ENCODE measurements at regions not wholly inside any gene's neighbourhood (a gene's known extent, or its start where the extent isn't known, plus 50 kb on each side); places are given as distances from the start of the nearest gene placed in this dataset.

DNA sequence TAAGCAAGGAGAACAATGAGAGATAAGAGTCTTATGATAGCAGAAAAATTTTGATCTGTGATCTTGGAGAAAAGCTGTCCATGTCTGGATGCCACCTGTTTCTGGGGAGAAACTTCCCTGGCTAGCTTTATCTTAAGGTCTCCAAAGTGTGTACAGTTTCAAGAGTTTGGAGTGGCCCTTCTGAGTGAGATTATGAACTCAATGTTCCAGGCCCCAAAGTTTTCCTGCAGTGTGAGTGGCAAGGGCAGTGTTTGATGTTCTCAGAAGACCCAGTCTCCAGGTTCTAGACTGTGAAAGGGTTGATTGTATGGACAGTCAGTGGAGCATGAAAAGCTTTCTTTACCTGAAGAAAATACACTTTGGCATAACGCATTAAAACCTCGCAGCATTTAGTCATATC, 121.7 kb downstream of the OLIG3 start:
- TF ChIP-seq CREB1 (CRISPR knock-in tag; IDR thresholded peaks at IDR 0.05), result no peak
- TF ChIP-seq, protein P1, sequence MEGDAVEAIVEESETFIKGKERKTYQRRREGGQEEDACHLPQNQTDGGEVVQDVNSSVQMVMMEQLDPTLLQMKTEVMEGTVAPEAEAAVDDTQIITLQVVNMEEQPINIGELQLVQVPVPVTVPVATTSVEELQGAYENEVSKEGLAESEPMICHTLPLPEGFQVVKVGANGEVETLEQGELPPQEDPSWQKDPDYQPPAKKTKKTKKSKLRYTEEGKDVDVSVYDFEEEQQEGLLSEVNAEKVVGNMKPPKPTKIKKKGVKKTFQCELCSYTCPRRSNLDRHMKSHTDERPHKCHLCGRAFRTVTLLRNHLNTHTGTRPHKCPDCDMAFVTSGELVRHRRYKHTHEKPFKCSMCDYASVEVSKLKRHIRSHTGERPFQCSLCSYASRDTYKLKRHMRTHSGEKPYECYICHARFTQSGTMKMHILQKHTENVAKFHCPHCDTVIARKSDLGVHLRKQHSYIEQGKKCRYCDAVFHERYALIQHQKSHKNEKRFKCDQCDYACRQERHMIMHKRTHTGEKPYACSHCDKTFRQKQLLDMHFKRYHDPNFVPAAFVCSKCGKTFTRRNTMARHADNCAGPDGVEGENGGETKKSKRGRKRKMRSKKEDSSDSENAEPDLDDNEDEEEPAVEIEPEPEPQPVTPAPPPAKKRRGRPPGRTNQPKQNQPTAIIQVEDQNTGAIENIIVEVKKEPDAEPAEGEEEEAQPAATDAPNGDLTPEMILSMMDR (IDR thresholded peaks at IDR 0.05), result no peak
- TF ChIP-seq JUN (CRISPR knock-in tag; IDR thresholded peaks at IDR 0.05), result no peak
- TF ChIP-seq, protein P2, sequence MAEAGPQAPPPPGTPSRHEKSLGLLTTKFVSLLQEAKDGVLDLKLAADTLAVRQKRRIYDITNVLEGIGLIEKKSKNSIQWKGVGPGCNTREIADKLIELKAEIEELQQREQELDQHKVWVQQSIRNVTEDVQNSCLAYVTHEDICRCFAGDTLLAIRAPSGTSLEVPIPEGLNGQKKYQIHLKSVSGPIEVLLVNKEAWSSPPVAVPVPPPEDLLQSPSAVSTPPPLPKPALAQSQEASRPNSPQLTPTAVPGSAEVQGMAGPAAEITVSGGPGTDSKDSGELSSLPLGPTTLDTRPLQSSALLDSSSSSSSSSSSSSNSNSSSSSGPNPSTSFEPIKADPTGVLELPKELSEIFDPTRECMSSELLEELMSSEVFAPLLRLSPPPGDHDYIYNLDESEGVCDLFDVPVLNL (CRISPR knock-in tag; IDR thresholded peaks at IDR 0.05; ENCODE audit: borderline replicate concordance, low read depth), result no peak
- TF ChIP-seq FOXK1 (CRISPR knock-in tag; IDR thresholded peaks at IDR 0.05), result no peak
